ENCODE measurements at regions not wholly inside any gene's neighbourhood (a gene's known extent, or its start where the extent isn't known, plus 50 kb on each side); places are given as distances from the start of the nearest gene placed in this dataset.
"Not testable (repeated sequence)": the region's sequence is repeated elsewhere in the genome, so short reads cannot be mapped to it uniquely, and the experiment has no call there.

DNA sequence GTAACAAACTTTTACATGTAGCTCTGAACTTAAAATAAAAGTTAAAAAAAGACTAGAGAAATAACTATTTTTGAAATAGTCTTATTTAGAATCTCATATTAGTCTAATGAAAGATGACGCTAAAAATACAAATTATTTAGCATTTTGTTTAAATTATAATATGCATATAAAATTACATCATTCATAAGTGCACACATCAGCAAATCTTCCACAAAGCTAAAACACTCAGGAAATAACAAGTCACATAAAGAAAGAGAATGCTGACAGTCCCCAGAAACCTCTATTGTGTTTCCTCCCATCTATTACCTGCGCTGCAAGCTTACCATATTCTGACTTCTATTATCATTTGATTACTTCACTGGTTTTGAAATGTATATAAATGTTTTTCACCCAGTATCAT lies 986.9 kb upstream of the SEMA6A start:
- H3K4me3 ChIP-seq (ENCODE audit: low read depth, low read length) = no peak overlapping the region
- DNase-seq (ENCODE audit: low read depth) = no peak
- no peak for TF ChIP-seq CTCF (IDR thresholded peaks at IDR 0.05; ENCODE audit: insufficient read depth, low read length)

GRCh38 chr5:117559005-117559844 lies 984.6 kb upstream of the SEMA6A start:
- no peak overlapping the region for H3K4me3 ChIP-seq (ENCODE audit: low read depth, low read length)
- TF ChIP-seq CTCF (IDR thresholded peaks at IDR 0.05; ENCODE audit: insufficient read depth, low read length) = no peak
- no peak for DNase-seq (ENCODE audit: low read depth)

- no peak for DNase-seq (ENCODE audit: low read depth)
- no peak for TF ChIP-seq CTCF (IDR thresholded peaks at IDR 0.05; ENCODE audit: insufficient read depth, low read length)
- no peak overlapping the region for H3K4me3 ChIP-seq (ENCODE audit: low read depth, low read length)
Observed at GRCh38 chr5:117551236-117551635, 976.6 kb upstream of the SEMA6A start.

DNA sequence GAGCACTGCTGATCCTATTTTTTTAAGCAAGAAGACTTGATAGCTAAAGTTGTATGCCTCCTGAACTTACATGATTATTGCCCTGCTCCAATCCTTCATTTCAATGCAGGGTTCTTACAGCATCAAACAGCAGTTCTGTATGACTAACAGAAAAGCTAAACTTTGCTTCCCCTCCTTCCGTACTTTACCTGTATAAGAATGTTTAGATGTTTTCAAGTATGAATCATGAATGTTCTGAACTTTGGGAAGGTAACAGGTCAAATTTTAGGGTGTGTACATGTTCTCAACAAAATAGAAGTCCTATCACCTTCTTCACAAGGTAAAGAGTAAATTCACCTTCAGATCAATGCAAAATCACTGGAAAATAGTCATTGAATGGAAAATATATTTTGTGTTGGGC lies 972.6 kb upstream of the SEMA6A start:
- no peak for DNase-seq (ENCODE audit: low read depth)
- H3K4me3 ChIP-seq (ENCODE audit: low read depth, low read length) = no peak overlapping the region
- no peak for TF ChIP-seq CTCF (IDR thresholded peaks at IDR 0.05; ENCODE audit: insufficient read depth, low read length)

GRCh38 chr5:117539692-117540091 lies 965.1 kb upstream of the SEMA6A start:
- DNase-seq (ENCODE audit: low read depth) = no peak
- no peak for TF ChIP-seq CTCF (IDR thresholded peaks at IDR 0.05; ENCODE audit: insufficient read depth, low read length)
- H3K4me3 ChIP-seq (ENCODE audit: low read depth, low read length) = no peak overlapping the region

GRCh38 chr5:117533792-117534191 lies 959.2 kb upstream of the SEMA6A start:
- H3K4me3 ChIP-seq (ENCODE audit: low read depth, low read length) = no peak overlapping the region
- no peak for TF ChIP-seq CTCF (IDR thresholded peaks at IDR 0.05; ENCODE audit: insufficient read depth, low read length)
- no peak for DNase-seq (ENCODE audit: low read depth)

DNA sequence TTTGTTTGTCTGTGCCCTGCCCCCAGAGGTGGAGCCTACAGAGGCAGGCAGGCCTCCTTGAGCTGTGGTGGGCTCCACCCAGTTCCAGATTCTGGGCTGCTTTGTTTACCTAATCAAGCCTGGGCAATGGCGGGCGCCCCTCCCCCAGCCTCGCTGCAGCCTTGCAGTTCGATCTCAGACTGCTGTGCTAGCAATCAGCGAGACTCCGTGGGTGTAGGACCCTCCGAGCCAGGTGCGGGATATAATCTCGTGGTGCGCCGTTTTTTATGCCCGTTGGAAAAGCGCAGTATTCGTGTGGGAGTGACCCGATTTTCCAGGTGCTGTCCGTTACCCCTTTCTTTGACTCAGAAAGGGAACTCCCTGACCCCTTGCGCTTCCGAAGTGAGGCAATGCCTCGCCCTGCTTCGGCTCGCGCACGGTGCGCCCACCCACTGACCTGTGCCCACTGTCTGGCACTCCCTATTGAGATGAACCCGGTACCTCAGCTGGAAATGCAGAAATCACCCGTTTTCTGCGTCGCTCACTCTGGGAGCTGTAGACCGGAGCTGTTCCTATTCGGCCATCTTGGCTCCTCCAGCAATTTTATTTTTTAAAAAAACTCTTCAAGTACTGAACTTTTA lies 958.5 kb upstream of the SEMA6A start:
- DNase-seq (ENCODE audit: low read depth); H3K4me3 ChIP-seq (ENCODE audit: low read depth, low read length): not testable (repeated sequence)

Measured in fibroblast of the aortic adventitia (primary cell).